HEK293 (cell line): ENCODE measurements at regions not wholly inside any gene's neighbourhood (a gene's known extent, or its start where the extent isn't known, plus 50 kb on each side); places are given as distances from the start of the nearest gene placed in this dataset.

Experiments used
- CTCF ChIA-PET: fragments of 350-600 bp; formaldehyde crosslinking; extraction: SDS; loops from one replicate; lab custom pipeline; 2021; ENCODE audit warnings: antibody characterized with exemption; lab: Yijun Ruan, JAX
- POLR2A ChIA-PET: fragments of 300-600 bp; formaldehyde crosslinking; extraction: SDS; loops from one replicate; lab custom pipeline; 2020; ENCODE audit warnings: antibody characterized with exemption, inconsistent platforms; lab: Yijun Ruan, JAX
- H3K27ac ChIP-seq: fragments of 200-500 bp; sonication (Bioruptor generic); 2 replicates; pipeline ENCODE4 v1.5.1; 2014; ENCODE audit warnings: low read depth, low read length, control low read depth, inconsistent platforms; ENCODE audit errors: extremely low read depth
- H3K36me3 ChIP-seq, 2 experiments: fragments of 200-500 bp in 1 of 2; sonication (Bioruptor generic) in 1 of 2; 1 replicate in 1 of 2; 2 replicates in 1 of 2; pipeline ENCODE4 v1.5.1; 2014 to 2017; ENCODE audit warnings: inconsistent platforms in 2 of 2, low read length in 2 of 2; ENCODE audit not compliant: control insufficient read depth in 2 of 2, insufficient read depth in 1 of 2
- H3K4me1 ChIP-seq: fragments of 200-500 bp; sonication (Bioruptor generic); 2 replicates; pipeline ENCODE4 v1.5.1; 2014; ENCODE audit warnings: mild to moderate bottlenecking, low read length, inconsistent platforms; ENCODE audit not compliant: control insufficient read depth, insufficient read depth
- H3K4me3 ChIP-seq: 2 replicates; pipeline ENCODE4 v1.5.1; 2011; ENCODE audit warnings: low read depth, mild to moderate bottlenecking, control low read depth, low read length, moderate library complexity
- H3K9me3 ChIP-seq: fragments of 200-500 bp; sonication (Bioruptor generic); 2 replicates; pipeline ENCODE4 v1.5.1; 2014; ENCODE audit warnings: low read depth, low read length, inconsistent platforms; ENCODE audit not compliant: control insufficient read depth, insufficient read depth
- MZF1 ChIP-seq: fragments of 450-650 bp; formaldehyde crosslinking; IDR thresholded peaks from 2 replicates; pipeline ENCODE4 v1.5.1; 2017; ENCODE audit warnings: missing biosample characterization, missing genetic modification characterization, borderline replicate concordance
- OSR2 ChIP-seq: fragments of 450-650 bp; formaldehyde crosslinking; IDR thresholded peaks from 2 replicates; pipeline ENCODE4 v1.5.1; 2016; ENCODE audit warnings: missing biosample characterization, missing genetic modification characterization
- SP7 ChIP-seq: fragments of 450-650 bp; formaldehyde crosslinking; IDR thresholded peaks from 2 replicates; pipeline ENCODE4 v1.5.1; 2016; ENCODE audit warnings: missing biosample characterization, missing genetic modification characterization
- TRIM28 ChIP-seq: IDR thresholded peaks from 2 replicates; pipeline ENCODE4 v1.6.1; 2011; ENCODE audit warnings: low read length, control low read depth, borderline replicate concordance
- YY2 ChIP-seq: fragments of 450-650 bp; formaldehyde crosslinking; IDR thresholded peaks from 2 replicates; pipeline ENCODE4 v1.5.1; 2016; ENCODE audit warnings: missing biosample characterization, missing genetic modification characterization
- ZBTB21 ChIP-seq: fragments of 450-650 bp; formaldehyde crosslinking; IDR thresholded peaks from 2 replicates; pipeline ENCODE4 v1.5.1; 2017; ENCODE audit warnings: missing biosample characterization, missing genetic modification characterization
- ZBTB7A ChIP-seq: fragments of 450-650 bp; formaldehyde crosslinking; IDR thresholded peaks from 2 replicates; pipeline ENCODE4 v1.5.1; 2016; ENCODE audit warnings: low read depth, missing biosample characterization, missing genetic modification characterization
- ZEB2 ChIP-seq: fragments of 450-650 bp; formaldehyde crosslinking; IDR thresholded peaks from 2 replicates; pipeline ENCODE4 v1.5.1; 2016; ENCODE audit warnings: missing biosample characterization, missing genetic modification characterization
- ZIC2 ChIP-seq: fragments of 450-650 bp; formaldehyde crosslinking; IDR thresholded peaks from 2 replicates; pipeline ENCODE4 v1.5.1; 2016; ENCODE audit warnings: missing biosample characterization, missing genetic modification characterization
- ZNF10 ChIP-seq: fragments of 450-650 bp; formaldehyde crosslinking; IDR thresholded peaks from 2 replicates; pipeline ENCODE4 v1.5.1; 2017; ENCODE audit warnings: missing biosample characterization, missing genetic modification characterization
- ZNF366 ChIP-seq: fragments of 450-650 bp; formaldehyde crosslinking; conservative IDR thresholded peaks from 2 replicates; pipeline ENCODE4 v1.5.1; 2016; ENCODE audit warnings: missing biosample characterization, missing genetic modification characterization
- ZNF394 ChIP-seq: fragments of 450-650 bp; formaldehyde crosslinking; IDR thresholded peaks from 2 replicates; pipeline ENCODE4 v1.5.1; 2016; ENCODE audit warnings: missing biosample characterization, missing genetic modification characterization, mild to moderate bottlenecking, moderate library complexity, borderline replicate concordance
- ZNF530 ChIP-seq: fragments of 450-650 bp; formaldehyde crosslinking; IDR thresholded peaks from 2 replicates; pipeline ENCODE4 v1.5.1; 2016; ENCODE audit warnings: low read depth, missing biosample characterization, missing genetic modification characterization
- ZNF548 ChIP-seq: fragments of 450-650 bp; formaldehyde crosslinking; IDR thresholded peaks from 2 replicates; pipeline ENCODE4 v1.5.1; 2016; ENCODE audit warnings: missing biosample characterization, missing genetic modification characterization
- ZNF561 ChIP-seq: fragments of 450-650 bp; IDR thresholded peaks from 2 replicates; pipeline ENCODE4 v1.5.1; 2018; ENCODE audit warnings: missing biosample characterization, missing genetic modification characterization, borderline replicate concordance
- ZNF610 ChIP-seq: fragments of 450-650 bp; formaldehyde crosslinking; IDR thresholded peaks from 2 replicates; pipeline ENCODE4 v1.5.1; 2016; ENCODE audit warnings: missing biosample characterization, missing genetic modification characterization, borderline replicate concordance
- ZNF626 ChIP-seq: fragments of 450-650 bp; sonication (Bioruptor Pico); formaldehyde crosslinking; IDR thresholded peaks from 2 replicates; pipeline ENCODE4 v1.5.1; 2018; ENCODE audit warnings: missing biosample characterization, missing genetic modification characterization, inconsistent platforms
- ZNF664 ChIP-seq: fragments of 450-650 bp; formaldehyde crosslinking; IDR thresholded peaks from 2 replicates; pipeline ENCODE4 v1.5.1; 2016; ENCODE audit warnings: missing biosample characterization, missing genetic modification characterization
- ZNF768 ChIP-seq: fragments of 450-650 bp; formaldehyde crosslinking; IDR thresholded peaks from 2 replicates; pipeline ENCODE4 v1.5.1; 2018; ENCODE audit warnings: missing biosample characterization, mild to moderate bottlenecking, missing genetic modification characterization
- ZNF776 ChIP-seq: fragments of 450-650 bp; formaldehyde crosslinking; IDR thresholded peaks from 2 replicates; pipeline ENCODE4 v1.5.0; 2017; ENCODE audit warnings: missing biosample characterization, missing genetic modification characterization, borderline replicate concordance
- ZSCAN16 ChIP-seq: fragments of 450-650 bp; formaldehyde crosslinking; IDR thresholded peaks from 2 replicates; pipeline ENCODE4 v1.5.1; 2016; ENCODE audit warnings: missing biosample characterization, missing genetic modification characterization
- ZSCAN23 ChIP-seq: fragments of 450-650 bp; formaldehyde crosslinking; IDR thresholded peaks from 2 replicates; pipeline ENCODE4 v1.5.1; 2016; ENCODE audit warnings: missing biosample characterization, missing genetic modification characterization
- TF ChIP-seq, protein P1 (sequence below): fragments of 450-650 bp; formaldehyde crosslinking; IDR thresholded peaks from 2 replicates; pipeline ENCODE4 v1.5.1; 2016; ENCODE audit warnings: missing biosample characterization, missing genetic modification characterization
- TF ChIP-seq, protein P2 (sequence below): fragments of 450-650 bp; formaldehyde crosslinking; IDR thresholded peaks from 2 replicates; pipeline ENCODE4 v1.5.1; 2017; ENCODE audit warnings: missing biosample characterization, missing genetic modification characterization
- TF ChIP-seq, protein P3 (sequence below): fragments of 450-650 bp; formaldehyde crosslinking; IDR thresholded peaks from 2 replicates; pipeline ENCODE4 v1.5.1; 2016; ENCODE audit warnings: missing biosample characterization, missing genetic modification characterization
- TF ChIP-seq, protein P4 (sequence below): fragments of 450-650 bp; formaldehyde crosslinking; IDR thresholded peaks from 2 replicates; pipeline ENCODE4 v1.5.1; 2017; ENCODE audit warnings: missing biosample characterization, missing genetic modification characterization
- TF ChIP-seq, protein P5 (sequence below): fragments of 450-650 bp; formaldehyde crosslinking; IDR thresholded peaks from 2 replicates; pipeline ENCODE4 v1.5.0; 2017; ENCODE audit warnings: missing biosample characterization, missing genetic modification characterization, borderline replicate concordance

DNA sequence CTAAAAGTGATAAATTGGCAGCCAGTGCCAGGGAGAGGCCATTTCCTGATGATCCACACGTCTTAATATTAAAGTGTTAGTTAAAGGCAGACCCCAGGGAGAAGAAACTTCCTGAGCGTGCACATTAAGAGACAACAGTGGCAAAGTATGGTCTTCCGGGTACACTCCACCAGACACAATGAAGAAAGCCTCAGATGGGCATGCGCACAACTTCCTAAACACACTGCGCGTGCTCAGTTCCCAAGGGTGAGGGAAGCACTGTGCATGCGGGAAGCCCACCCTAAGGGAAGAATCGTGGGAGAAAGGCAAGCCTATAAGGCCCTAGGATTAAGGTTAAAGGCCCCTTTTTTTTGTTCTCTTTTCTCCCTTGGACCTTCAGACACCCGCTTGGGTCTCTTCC, 140.7 kb upstream of the CDKN3 start (continued):
- TF ChIP-seq, protein P1, sequence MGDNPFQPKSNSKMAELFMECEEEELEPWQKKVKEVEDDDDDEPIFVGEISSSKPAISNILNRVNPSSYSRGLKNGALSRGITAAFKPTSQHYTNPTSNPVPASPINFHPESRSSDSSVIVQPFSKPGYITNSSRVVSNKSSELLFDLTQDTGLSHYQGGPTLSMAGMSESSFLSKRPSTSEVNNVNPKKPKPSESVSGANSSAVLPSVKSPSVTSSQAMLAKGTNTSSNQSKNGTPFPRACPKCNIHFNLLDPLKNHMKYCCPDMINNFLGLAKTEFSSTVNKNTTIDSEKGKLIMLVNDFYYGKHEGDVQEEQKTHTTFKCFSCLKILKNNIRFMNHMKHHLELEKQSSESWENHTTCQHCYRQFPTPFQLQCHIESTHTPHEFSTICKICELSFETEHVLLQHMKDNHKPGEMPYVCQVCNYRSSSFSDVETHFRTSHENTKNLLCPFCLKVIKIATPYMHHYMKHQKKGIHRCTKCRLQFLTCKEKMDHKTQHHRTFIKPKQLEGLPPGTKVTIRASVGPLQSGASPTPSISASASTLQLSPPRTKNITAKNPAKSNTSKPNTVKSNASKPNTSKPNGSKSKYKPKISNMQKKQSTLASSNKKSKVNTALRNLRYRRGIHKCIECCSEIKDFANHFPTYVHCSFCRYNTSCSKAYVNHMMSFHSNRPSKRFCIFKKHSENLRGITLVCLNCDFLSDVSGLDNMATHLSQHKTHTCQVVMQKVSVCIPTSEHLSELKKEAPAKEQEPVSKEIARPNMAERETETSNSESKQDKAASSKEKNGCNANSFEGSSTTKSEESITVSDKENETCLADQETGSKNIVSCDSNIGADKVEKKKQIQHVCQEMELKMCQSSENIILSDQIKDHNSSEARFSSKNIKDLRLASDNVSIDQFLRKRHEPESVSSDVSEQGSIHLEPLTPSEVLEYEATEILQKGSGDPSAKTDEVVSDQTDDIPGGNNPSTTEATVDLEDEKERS (tag by site-specific recombination): no peak
- TF ChIP-seq SP7 (tag by site-specific recombination): no peak

DNA sequence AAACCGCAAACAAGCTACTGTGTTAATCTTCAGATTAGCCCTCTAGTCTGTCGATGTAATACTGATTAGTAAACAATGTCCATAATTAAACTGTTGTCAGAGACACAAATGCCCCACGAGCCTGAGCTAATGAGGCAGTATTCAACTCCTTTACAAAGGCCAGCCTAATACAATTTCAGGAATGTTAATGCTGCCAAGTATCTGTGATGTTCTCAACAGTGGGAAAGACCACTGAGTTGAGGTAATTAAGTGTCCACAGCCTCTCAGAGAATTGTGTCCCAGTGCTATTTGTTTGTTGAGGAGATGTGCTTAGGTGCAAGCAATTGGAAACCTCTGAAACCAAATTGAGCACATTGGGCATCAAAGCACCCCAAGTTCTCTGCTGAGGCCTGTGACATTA, 139.4 kb upstream of the CDKN3 start:
- Histone ChIP-seq H3K36me3 (no peaks in the 10 kb centered on the region), H3K4me3 (no peak overlapping the region), H3K27ac (no peak overlapping the region), H3K4me1 (no peaks in the 10 kb centered on the region), H3K9me3 (no peaks in the 10 kb centered on the region)
- CTCF ChIA-PET: no interaction called here
- POLR2A ChIA-PET: no interaction called here
- TF ChIP-seq ZBTB21 (tag by site-specific recombination): no peak
- TF ChIP-seq ZIC2 (tag by site-specific recombination): no peak
- TF ChIP-seq ZSCAN23 (tag by site-specific recombination): no peak
- no peak for TF ChIP-seq ZNF530 (tag by site-specific recombination)
- no peak for TF ChIP-seq ZBTB7A (tag by site-specific recombination)
- TF ChIP-seq ZNF10 (tag by site-specific recombination): no peak
- TF ChIP-seq, protein P2, sequence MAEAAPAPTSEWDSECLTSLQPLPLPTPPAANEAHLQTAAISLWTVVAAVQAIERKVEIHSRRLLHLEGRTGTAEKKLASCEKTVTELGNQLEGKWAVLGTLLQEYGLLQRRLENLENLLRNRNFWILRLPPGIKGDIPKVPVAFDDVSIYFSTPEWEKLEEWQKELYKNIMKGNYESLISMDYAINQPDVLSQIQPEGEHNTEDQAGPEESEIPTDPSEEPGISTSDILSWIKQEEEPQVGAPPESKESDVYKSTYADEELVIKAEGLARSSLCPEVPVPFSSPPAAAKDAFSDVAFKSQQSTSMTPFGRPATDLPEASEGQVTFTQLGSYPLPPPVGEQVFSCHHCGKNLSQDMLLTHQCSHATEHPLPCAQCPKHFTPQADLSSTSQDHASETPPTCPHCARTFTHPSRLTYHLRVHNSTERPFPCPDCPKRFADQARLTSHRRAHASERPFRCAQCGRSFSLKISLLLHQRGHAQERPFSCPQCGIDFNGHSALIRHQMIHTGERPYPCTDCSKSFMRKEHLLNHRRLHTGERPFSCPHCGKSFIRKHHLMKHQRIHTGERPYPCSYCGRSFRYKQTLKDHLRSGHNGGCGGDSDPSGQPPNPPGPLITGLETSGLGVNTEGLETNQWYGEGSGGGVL (tag by site-specific recombination): no peak
- TF ChIP-seq ZNF626 (tag by site-specific recombination): no peak
- TF ChIP-seq ZNF548: no peak
- no peak for TF ChIP-seq TRIM28
- TF ChIP-seq ZNF776 (tag by site-specific recombination): no peak
- no peak for TF ChIP-seq ZNF768
- no peak for TF ChIP-seq OSR2
- no peak for TF ChIP-seq ZNF561
- no peak for TF ChIP-seq ZEB2 (tag by site-specific recombination)
- no peak for TF ChIP-seq MZF1 (tag by site-specific recombination)
- TF ChIP-seq ZNF610 (tag by site-specific recombination): no peak
- TF ChIP-seq, all 188 proteins: peak for 0

DNA sequence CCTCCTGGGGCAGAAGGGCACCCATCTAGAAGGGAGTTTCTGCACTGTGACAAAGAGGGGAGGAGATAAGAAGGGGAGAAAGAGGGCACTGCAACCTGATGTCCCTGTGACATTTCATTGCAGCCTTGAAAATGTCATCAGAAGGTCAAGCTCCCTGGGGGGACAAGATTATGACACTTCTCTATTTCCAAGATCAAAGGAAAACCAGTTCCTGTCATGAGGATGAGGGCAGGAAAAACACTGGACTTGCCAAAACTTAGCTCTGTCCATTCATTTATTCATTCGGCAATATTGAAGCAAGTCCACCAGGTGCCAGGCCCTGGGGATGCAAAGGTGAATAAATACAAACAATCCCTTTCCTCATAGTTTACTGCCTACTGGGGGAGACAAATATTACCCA, 138.4 kb upstream of the CDKN3 start:
- CTCF ChIA-PET: no interaction called here
- Histone ChIP-seq H3K4me3 (no peak overlapping the region), H3K9me3 (no peaks in the 10 kb centered on the region), H3K4me1 (no peaks in the 10 kb centered on the region), H3K27ac (no peak overlapping the region), H3K36me3 (no peaks in the 10 kb centered on the region)
- POLR2A ChIA-PET: no interaction called here
- TF ChIP-seq, protein P3, sequence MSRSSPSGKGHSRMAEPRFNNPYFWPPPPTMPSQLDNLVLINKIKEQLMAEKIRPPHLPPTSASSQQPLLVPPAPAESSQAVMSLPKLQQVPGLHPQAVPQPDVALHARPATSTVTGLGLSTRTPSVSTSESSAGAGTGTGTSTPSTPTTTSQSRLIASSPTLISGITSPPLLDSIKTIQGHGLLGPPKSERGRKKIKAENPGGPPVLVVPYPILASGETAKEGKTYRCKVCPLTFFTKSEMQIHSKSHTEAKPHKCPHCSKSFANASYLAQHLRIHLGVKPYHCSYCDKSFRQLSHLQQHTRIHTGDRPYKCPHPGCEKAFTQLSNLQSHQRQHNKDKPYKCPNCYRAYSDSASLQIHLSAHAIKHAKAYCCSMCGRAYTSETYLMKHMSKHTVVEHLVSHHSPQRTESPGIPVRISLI: no peak
- TF ChIP-seq ZSCAN16 (tag by site-specific recombination) (no peak), YY2 (no peak), ZNF394 (tag by site-specific recombination) (no peak), ZNF664 (tag by site-specific recombination) (no peak), ZBTB7A (tag by site-specific recombination) (no peak), ZNF366 (tag by site-specific recombination) (no peak)
- TF ChIP-seq, protein P4, sequence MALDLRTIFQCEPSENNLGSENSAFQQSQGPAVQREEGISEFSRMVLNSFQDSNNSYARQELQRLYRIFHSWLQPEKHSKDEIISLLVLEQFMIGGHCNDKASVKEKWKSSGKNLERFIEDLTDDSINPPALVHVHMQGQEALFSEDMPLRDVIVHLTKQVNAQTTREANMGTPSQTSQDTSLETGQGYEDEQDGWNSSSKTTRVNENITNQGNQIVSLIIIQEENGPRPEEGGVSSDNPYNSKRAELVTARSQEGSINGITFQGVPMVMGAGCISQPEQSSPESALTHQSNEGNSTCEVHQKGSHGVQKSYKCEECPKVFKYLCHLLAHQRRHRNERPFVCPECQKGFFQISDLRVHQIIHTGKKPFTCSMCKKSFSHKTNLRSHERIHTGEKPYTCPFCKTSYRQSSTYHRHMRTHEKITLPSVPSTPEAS: no peak
- TF ChIP-seq, protein P5, sequence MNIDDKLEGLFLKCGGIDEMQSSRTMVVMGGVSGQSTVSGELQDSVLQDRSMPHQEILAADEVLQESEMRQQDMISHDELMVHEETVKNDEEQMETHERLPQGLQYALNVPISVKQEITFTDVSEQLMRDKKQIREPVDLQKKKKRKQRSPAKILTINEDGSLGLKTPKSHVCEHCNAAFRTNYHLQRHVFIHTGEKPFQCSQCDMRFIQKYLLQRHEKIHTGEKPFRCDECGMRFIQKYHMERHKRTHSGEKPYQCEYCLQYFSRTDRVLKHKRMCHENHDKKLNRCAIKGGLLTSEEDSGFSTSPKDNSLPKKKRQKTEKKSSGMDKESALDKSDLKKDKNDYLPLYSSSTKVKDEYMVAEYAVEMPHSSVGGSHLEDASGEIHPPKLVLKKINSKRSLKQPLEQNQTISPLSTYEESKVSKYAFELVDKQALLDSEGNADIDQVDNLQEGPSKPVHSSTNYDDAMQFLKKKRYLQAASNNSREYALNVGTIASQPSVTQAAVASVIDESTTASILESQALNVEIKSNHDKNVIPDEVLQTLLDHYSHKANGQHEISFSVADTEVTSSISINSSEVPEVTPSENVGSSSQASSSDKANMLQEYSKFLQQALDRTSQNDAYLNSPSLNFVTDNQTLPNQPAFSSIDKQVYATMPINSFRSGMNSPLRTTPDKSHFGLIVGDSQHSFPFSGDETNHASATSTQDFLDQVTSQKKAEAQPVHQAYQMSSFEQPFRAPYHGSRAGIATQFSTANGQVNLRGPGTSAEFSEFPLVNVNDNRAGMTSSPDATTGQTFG: no peak
